GM18907 (cell line): ENCODE measurements at regions not wholly inside any gene's neighbourhood (a gene's known extent, or its start where the extent isn't known, plus 50 kb on each side); places are given as distances from the start of the nearest gene placed in this dataset.
"Not testable (repeated sequence)": the region's sequence is repeated elsewhere in the genome, so short reads cannot be mapped to it uniquely, and the experiment has no call there.

Source experiments
- ATAC-seq: cut with Tn5 transposase; IDR thresholded peaks from one replicate; pipeline ENCODE4 v1.9.1; 2021; ENCODE audit warnings: mild to moderate bottlenecking, moderate library complexity; ENCODE audit not compliant: unreplicated experiment

GRCh38 chr5:133859073-133859472 is 109.4 kb downstream of the C5orf15 start:
- no peak for ATAC-seq

DNA sequence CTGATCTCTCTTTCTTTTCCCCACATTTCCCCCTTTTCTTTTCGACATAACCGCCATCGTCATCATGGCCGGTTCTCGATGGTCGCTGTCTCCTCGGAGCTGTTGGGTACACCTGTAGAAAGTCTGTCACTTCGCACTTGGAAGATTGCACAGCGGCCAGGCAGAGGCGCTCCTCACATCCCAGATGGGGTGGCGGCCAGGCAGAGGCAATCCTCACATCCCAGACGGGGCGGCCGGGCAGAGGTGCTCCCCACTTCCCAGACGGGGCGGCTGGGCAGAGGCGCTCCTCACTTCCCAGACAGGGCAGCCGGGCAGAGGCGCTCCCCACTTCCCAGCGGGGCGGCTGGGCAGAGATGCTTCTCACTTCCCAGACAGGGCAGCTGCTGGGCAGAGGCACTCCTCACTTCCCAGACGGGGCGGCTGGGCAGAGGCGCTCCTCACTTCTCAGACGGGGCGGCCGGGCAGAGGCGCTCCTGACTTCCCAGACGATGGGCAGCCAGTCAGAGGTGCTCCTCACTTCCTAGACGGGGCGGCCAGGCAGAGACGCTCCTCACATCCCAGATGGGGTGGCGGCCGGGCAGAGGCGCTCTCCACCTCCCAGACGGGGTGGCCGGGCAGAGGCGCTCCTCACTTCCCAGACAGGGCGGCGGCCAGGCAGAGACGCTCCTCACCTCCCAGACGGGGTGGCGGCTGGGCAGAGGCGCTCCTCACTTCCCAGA is 110.7 kb downstream of the C5orf15 start:
- ATAC-seq, result not testable (repeated sequence)

DNA sequence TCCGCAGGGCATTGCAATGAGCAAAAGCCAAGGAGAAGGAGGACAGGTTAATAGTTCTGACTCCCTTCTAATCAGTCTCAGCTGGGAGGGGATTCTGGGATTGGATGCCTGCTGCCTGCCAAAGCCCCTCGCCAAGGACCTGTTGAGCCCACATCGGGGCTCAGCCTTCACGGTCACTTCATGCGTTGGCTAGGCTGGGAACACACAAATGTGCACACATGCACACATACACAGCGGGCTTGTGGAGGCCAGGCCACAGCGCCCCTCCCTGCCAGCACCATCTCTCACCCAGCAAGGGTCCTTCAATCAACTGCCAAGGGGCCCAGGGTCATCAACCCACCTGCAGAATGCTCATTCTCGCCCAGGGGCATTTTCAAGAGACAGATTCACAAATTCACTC is 113.9 kb downstream of the C5orf15 start:
- no peak for ATAC-seq

DNA sequence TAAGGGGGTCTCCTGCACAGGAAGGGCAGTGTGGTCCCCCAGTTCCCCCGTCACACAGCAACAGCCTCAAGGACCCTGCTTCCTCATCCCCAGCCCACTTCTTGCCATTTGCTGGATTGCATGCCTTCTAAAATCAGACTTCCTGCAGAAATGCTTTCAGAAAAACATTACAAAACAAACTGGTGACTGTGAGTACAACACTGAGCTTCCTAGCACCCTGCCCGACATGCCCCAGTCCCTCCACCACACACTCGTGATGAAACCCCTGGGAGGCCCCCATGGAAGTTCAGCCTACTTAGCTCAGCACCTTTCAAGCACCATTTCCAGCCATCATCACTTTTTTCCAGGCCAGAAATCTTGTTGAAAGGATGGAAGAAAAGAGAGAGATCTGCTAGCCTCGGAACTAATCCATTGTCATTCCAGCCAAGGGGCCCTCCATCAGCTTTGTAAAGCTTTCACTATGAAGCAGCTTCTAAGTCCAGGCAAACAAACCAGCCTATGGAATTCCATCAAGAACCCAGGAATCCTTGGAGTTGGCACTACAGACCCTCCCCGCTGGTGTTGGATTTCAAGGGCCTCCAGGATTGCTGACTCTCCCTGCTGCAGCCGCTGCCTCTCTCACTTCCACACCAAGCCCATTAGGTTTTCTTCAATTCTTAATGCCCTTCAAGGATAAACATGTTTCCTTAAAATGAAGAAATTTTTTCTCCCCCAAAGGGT is 114.6 kb downstream of the C5orf15 start:
- ATAC-seq, result no peak

DNA sequence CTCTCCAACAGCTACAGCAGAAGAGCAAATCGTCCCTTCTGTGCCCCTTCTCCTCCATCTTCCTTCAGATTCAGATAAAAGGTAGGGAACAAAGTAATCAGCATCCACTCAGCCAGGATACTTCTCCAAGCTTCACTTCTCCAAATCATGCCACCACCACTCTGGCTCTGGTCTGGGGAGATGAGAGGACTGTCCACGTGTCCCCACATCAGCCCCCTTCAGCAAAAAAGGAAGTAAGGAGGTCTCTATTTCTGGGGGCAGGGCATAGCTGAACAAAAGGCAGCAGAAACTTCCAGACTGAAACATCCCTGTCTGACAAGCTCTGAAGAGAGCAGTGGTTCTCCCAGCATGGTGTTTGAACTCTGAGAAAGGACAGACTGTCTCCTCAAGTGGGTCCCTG is 116.9 kb downstream of the C5orf15 start:
- no peak for ATAC-seq

DNA sequence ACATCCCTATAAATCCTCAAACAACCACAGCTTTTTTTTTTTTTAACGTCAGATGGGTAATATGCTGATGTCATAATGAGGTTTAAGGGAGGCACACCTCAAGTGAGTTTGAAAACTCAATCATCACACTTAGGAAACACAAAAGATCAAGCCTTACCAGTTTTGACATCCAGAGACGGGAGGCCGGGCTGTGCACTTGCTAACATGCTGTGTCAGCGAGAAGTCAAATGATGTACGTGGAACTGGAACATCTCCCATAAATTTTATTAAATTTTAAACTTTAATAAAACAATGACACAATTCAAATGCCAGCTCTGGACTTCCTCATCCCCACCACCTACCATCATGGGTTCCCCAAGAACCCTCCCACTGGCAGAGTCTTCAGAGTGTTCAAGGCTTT is 117.6 kb downstream of the C5orf15 start:
- no peak for ATAC-seq

GRCh38 chr5:133849116-133849515 is 119.3 kb downstream of the C5orf15 start:
- ATAC-seq, result no peak

GRCh38 chr5:133848341-133848811 is 120.0 kb downstream of the C5orf15 start:
- ATAC-seq, result no peak

GRCh38 chr5:133847886-133848285 is 120.5 kb downstream of the C5orf15 start:
- no peak for ATAC-seq

DNA sequence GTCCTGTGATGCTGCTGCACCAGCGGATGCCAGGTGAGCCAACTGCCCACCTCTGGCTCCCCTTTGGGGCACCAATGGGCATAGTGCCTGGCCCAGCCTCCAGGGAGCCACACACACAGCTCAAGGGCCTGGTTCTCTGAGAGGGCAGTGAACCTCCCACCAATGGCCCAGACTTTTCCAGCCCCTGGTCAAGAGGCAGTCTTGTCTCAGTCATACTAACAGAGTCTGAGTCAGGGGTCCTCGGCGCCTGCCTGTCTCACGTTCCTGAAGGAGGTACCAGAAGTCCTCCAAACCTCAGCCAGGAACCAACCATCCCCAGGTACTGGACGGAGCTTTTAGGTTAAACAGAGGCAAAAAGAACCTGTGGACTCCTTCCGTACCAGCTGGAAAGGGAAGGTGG is 121.1 kb downstream of the C5orf15 start:
- no peak for ATAC-seq

DNA sequence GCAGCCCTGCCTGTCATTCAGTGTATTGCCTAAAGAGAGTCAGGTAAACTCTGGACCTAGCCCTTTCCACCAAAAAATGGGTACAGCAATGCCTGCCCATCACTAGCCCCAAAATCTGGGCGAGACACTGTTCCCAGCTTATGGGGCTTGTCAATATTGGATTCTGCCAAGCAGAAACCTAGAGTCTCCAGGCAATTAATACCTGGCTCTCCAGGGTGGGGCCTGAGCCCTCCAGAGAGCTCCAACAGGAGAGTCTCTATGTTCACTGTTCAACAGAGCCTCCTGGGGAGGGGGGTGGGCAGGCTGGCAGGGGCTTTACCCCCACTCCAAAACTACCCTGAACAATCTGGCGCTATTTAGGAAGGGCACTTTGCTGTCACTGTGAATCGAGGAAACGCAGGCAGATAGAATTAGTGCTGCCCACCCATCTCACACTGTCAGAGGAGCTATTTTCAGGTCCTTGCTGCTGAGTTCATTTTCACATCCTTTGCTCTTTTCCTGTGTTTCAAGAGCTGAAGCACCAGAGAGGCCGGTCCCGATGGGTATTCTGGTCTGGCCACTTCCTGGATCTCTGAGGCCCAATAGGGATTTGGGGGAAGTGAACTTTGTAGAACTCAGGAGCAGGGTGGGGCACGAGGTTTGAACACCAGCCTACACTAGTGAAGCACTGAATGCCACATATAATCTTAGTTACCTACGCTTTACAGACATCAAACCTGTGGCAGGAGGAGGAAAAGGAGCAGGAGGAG is 121.8 kb downstream of the C5orf15 start:
- ATAC-seq, result peak; percentile 61

GRCh38 chr5:133845271-133845670 is 123.2 kb downstream of the C5orf15 start:
- ATAC-seq, result no peak

DNA sequence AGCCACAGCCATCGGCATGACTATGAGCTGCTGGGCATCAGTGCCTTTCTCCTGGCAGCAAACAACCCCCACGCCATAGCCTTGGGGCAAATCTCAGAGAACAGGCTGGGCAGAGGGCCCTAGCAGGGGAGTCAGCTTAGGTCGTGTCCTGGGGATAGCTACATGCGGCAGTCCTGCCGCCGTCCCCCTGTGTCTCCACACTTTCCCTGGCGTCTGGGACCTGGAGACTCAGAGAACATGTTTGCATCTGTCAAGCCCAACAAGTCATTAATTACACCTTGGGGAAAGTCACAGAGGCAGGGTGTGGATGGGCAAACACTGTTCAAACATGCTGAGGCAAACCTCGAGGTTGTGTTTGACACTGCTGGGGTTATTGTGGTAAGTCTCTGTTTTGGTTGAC is 123.6 kb downstream of the C5orf15 start:
- ATAC-seq, result no peak

- ATAC-seq, result no peak
Measured at GRCh38 chr5:133843911-133844310, 124.5 kb downstream of the C5orf15 start.

GRCh38 chr5:133842846-133843611 is 125.4 kb downstream of the C5orf15 start:
- ATAC-seq, result no peak

DNA sequence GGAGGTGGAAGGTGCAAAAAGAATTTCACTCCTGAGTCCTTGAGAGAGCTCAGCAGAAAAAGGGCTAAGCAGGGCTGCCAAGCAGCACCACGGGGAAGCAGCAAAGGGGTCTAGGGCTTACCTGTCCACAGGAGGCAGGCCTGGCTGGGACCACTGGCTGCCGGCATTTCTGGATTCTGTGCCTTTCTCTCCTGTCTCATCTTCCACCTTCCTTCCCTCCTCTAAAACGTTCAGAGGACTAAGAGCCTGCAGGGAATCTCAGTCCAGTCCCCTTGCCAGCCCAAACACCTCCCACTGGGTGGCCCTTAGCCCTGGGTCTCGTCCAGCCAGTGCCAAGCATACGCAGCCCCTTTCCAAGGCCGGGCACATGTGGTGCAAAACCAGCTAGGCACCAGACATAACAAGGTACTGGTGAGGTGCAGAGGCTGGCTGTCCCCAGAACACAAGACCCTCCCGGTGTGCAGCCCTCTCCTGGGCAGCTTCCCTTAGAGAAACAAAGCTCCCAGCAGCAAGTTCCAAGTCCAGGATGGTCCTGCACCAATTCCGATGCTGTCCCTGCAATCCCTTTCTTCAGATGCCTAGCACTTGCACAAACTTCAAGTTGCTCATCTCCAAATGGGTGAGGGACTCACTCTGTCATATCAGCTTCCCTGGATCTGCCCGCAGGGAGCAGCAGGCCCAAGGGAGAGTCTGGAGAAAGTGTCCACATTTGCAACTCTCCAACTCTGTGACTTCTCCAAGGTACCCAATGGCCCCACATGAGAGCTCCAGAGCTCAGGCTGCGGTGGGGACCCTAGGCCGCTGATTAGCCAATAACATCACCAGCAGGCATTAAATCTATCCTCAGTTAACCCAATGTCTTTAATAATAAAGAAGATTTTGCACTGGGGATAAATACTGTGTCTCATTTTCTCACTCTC is 126.3 kb downstream of the C5orf15 start:
- ATAC-seq, result no peak

GRCh38 chr5:133840168-133840567 is 128.3 kb downstream of the C5orf15 start:
- no peak for ATAC-seq

DNA sequence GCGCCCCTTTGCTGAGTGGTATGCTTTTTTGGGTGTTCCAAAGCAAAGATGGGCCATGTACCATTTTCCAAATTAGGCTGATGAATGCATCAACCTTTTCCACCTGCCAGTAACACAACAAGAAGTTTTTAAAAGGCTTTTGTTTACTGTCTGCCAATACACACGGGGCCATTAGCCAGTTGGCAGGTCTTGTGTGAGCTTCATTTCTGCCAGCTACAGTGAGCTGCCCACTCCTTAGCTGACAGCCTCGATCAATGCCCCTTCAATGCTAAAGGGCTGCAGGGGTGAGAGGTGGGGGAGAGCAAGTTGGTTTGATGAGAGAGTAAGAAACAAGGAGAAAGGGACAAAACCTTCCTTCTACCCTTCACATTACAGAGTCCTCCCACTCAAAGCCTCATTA is 128.7 kb downstream of the C5orf15 start:
- ATAC-seq, result no peak

DNA sequence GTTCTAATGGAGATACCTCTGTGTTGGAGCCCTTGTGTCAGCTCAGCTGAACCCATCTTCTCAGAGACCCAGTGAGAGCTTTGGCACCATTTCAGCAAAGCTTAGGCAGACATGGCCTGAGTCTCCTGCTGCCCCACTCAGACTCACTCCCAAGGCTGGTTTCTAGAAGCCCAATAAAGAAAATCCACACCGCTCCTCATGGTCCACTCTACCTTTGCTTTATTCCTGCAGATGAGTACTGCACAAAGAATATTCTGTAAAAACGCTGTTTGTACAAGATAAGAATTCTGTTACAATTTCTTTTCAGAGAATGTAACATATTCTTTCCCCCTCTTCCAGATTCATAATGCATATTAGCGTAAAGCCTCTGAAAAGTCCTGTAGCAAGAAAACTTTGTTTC is 129.3 kb downstream of the C5orf15 start:
- no peak for ATAC-seq

- ATAC-seq, result no peak
Measured at GRCh38 chr5:133838286-133838685, 130.1 kb downstream of the C5orf15 start.
